GM12878 (cell line): ENCODE measurements at regions not wholly inside any gene's neighbourhood (a gene's known extent, or its start where the extent isn't known, plus 50 kb on each side); places are given as distances from the start of the nearest gene placed in this dataset.

Experiments used
- ATF7 ChIP-seq: fragments of 450-650 bp; IDR thresholded peaks from 2 replicates; pipeline ENCODE4 v1.6.1; 2016; ENCODE audit warnings: low read depth, mild to moderate bottlenecking
- CTCF ChIP-seq, 3 experiments: IDR thresholded peaks in 2 of 3; conservative IDR thresholded peaks in 1 of 3; 2 replicates each; pipeline ENCODE4 v1.5.1; 2011; ENCODE audit warnings: low read depth in 3 of 3, low read length in 3 of 3, mild to moderate bottlenecking in 3 of 3, control low read depth in 2 of 3, moderate library complexity in 2 of 3, inconsistent platforms in 1 of 3, mixed read lengths in 1 of 3; ENCODE audit not compliant: control insufficient read depth in 2 of 3, insufficient read depth in 1 of 3; ENCODE audit errors: extremely low read depth in 1 of 3
- CUX1 ChIP-seq: IDR thresholded peaks from 2 replicates; pipeline ENCODE4 v1.6.1; 2012; ENCODE audit warnings: improper control_type of control experiment, low read depth, low read length; ENCODE audit not compliant: insufficient replicate concordance
- EP300 ChIP-seq, 2 experiments: fragments of 150-350 bp in 1 of 2; IDR thresholded peaks; 2 replicates each; pipeline ENCODE4 v1.6.1; 2011 to 2012; ENCODE audit warnings: low read depth in 2 of 2, low read length in 2 of 2, borderline replicate concordance in 1 of 2, improper control_type of control experiment in 1 of 2, inconsistent platforms in 1 of 2; ENCODE audit not compliant: control insufficient read depth in 1 of 2
- EZH2 ChIP-seq: IDR thresholded peaks from 2 replicates; pipeline ENCODE4 v1.6.1; 2012; ENCODE audit warnings: low read depth, mild to moderate bottlenecking, control low read depth, inconsistent platforms, low read length, borderline replicate concordance; ENCODE audit not compliant: control insufficient read depth
- GABPA ChIP-seq: IDR thresholded peaks from 2 replicates; pipeline ENCODE4 v1.6.1; 2014; ENCODE audit warnings: antibody characterized with exemption, low read depth, mild to moderate bottlenecking, inconsistent platforms
- HCFC1 ChIP-seq: fragments of 150-350 bp; IDR thresholded peaks from 2 replicates; pipeline ENCODE4 v1.6.1; 2014; ENCODE audit warnings: low read length
- POLR2A ChIP-seq: IDR thresholded peaks from 2 replicates; pipeline ENCODE4 v1.6.1; 2011; ENCODE audit warnings: low read depth, mild to moderate bottlenecking, low read length
- RCOR1 ChIP-seq: conservative IDR thresholded peaks from 2 replicates; pipeline ENCODE4 v1.6.1; 2012; ENCODE audit warnings: low read depth, low read length, improper control_type of control experiment
- REST ChIP-seq: IDR thresholded peaks from 2 replicates; pipeline ENCODE4 v1.6.1; 2012; ENCODE audit warnings: mild to moderate bottlenecking, low read depth, low read length
- SIN3A ChIP-seq: IDR thresholded peaks from 2 replicates; pipeline ENCODE4 v1.6.1; 2012; ENCODE audit warnings: low read depth, low read length, improper control_type of control experiment
- SP1 ChIP-seq: IDR thresholded peaks from one replicate; pipeline ENCODE4 v1.6.1; 2011; ENCODE audit warnings: low read depth, low read length
- USF2 ChIP-seq: IDR thresholded peaks from 2 replicates; pipeline ENCODE4 v1.6.1; 2011; ENCODE audit warnings: low read depth, low read length, improper control_type of control experiment, borderline replicate concordance
- ZNF274 ChIP-seq: IDR thresholded peaks from one replicate; pipeline ENCODE4 v1.8.0; 2011; ENCODE audit not compliant: insufficient read length, insufficient read depth

GRCh38 chr1:80075351-80075750 is 1068.8 kb upstream of the ADGRL4 start:
- TF ChIP-seq RCOR1 (no peak), GABPA (no peak), CTCF (IDR thresholded peaks at IDR 0.05 in 2 of 3, conservative IDR thresholded peaks at IDR 0.05 in 1 of 3; ENCODE audit: control insufficient read depth in 2 of 3, extremely low read depth in 1 of 3, insufficient read depth in 1 of 3, low read depth in 3 of 3, low read length in 3 of 3) (no peak), ATF7 (no peak), REST (no peak), ZNF274 (no peak), SIN3A (no peak), HCFC1 (no peak), SP1 (no peak), EZH2 (no peak), CUX1 (no peak), EP300 (IDR thresholded peaks at IDR 0.05; ENCODE audit: borderline replicate concordance in 1 of 2, control insufficient read depth in 1 of 2, low read depth in 2 of 2, low read length in 2 of 2) (no peak), POLR2A (no peak), USF2 (no peak)
